ENCODE measurements at regions not wholly inside any gene's neighbourhood (a gene's known extent, or its start where the extent isn't known, plus 50 kb on each side); places are given as distances from the start of the nearest gene placed in this dataset.

- TF ChIP-seq POLR2A (IDR thresholded peaks at IDR 0.05) = no peak
- TF ChIP-seq CTCF (IDR thresholded peaks at IDR 0.05) = no peak
- no peak for TF ChIP-seq EP300 (IDR thresholded peaks at IDR 0.05)
Measured at GRCh38 chr10:2223548-2224320, 486.4 kb upstream of the ADARB2 start.
